Lung (tissue), 11 donors: ENCODE measurements at regions not wholly inside any gene's neighbourhood (a gene's known extent, or its start where the extent isn't known, plus 50 kb on each side); places are given as distances from the start of the nearest gene placed in this dataset.
A peak's percentile ranks its signal among the peaks of the same experiment; 100 is the strongest.

Experiments used
- ATAC-seq: fragments of 200-7000 bp; cut with Tn5 transposase; one replicate; pipeline ENCODE4 v1.9.1; 2020; ENCODE audit warnings: moderate number of reproducible peaks; ENCODE audit not compliant: insufficient read depth, low FRiP score
- DNase-seq, 3 donors: peaks; one replicate each; pipeline ENCODE4 v3.0.0-alpha.2; 2013 to 2017
- H3K27ac ChIP-seq, 2 donors: one replicate each; pipeline ENCODE4 v1.5.1; 2013; ENCODE audit warnings: mild to moderate bottlenecking in 2 of 2, moderate library complexity in 2 of 2, control low read depth in 1 of 2, inconsistent platforms in 1 of 2, low read depth in 1 of 2, low read length in 1 of 2
- H3K27me3 ChIP-seq, 3 donors: one replicate each; pipeline ENCODE4 v1.5.1; 2013; ENCODE audit warnings: low read length in 2 of 3; ENCODE audit not compliant: control insufficient read depth in 3 of 3, insufficient read depth in 3 of 3
- H3K36me3 ChIP-seq, 4 donors: one replicate each; pipeline ENCODE4 v1.5.1; 2013; ENCODE audit warnings: low read length in 4 of 4, mild to moderate bottlenecking in 1 of 4, moderate library complexity in 1 of 4; ENCODE audit not compliant: control insufficient read depth in 4 of 4, insufficient read depth in 4 of 4
- H3K4me1 ChIP-seq, 5 donors: one replicate each; pipeline ENCODE4 v1.5.1; 2013; ENCODE audit warnings: low read length in 5 of 5, mild to moderate bottlenecking in 2 of 5, moderate library complexity in 1 of 5; ENCODE audit not compliant: control insufficient read depth in 5 of 5, insufficient read depth in 5 of 5
- H3K4me3 ChIP-seq: one replicate; pipeline ENCODE4 v1.5.1; 2013; ENCODE audit warnings: mild to moderate bottlenecking, control low read depth, moderate library complexity
- H3K9ac ChIP-seq, 2 donors: one replicate each; pipeline ENCODE4 v1.5.1; 2013; ENCODE audit warnings: low read length in 2 of 2, control low read depth in 1 of 2; ENCODE audit not compliant: insufficient read depth in 1 of 2
- H3K9me3 ChIP-seq, 4 donors: one replicate each; pipeline ENCODE4 v1.5.1; 2013; ENCODE audit warnings: low read length in 3 of 4, mild to moderate bottlenecking in 1 of 4, moderate library complexity in 1 of 4; ENCODE audit not compliant: control insufficient read depth in 4 of 4, insufficient read depth in 3 of 4
- WGBS, 2 donors: extraction: QIAGEN DNeasy Blood & Tissue Kit; methylation state at CpG; one replicate each; pipeline ENCODE4 v1.1.7; 2013; 5-methylcytosine and 5-hydroxymethylcytosine counted together
- TF ChIP-seq, protein P1 (sequence below): IDR thresholded peaks from 2 replicates; pipeline ENCODE4 v1.5.1; 2012; ENCODE audit warnings: mild to moderate bottlenecking; ENCODE audit errors: control extremely low read depth, extremely low read depth
- donor health status: control.
- donor health status: control.
- donor health status: Bipolar disorder and iron deficiency.
- donor health status: healthy.
- donor health status: DM: yes; HTN: yes; CAD: no.

DNA sequence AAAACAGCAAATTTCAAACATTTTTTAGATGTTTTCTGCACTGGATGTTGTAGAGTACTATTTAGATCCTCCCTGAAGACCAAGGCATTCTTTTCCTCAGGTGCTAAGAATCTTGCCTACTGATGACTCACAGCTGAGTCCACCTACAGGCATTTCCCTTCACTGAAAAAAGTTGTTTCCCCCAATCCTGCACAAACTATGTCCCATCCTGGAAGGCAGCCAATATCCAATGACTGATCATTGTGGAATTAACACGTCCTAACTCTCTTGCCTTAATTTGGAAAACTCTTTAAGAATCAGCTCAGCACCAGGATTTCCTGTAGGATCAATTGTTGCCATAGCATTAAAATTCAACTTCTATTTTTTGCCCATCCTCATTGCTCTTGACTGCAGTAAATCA, 268.4 kb upstream of the IRAK1BP1 start:
- H3K27me3 ChIP-seq, result no peaks in the 10 kb centered on the region
- no peaks in the 10 kb centered on the region for H3K36me3 ChIP-seq
- no peak overlapping the region for H3K27ac ChIP-seq
- H3K9ac ChIP-seq, result no peak overlapping the region
- ATAC-seq (no peak), DNase-seq (peak in 1 of 3 donors; percentile 0)
- TF ChIP-seq, protein P1, sequence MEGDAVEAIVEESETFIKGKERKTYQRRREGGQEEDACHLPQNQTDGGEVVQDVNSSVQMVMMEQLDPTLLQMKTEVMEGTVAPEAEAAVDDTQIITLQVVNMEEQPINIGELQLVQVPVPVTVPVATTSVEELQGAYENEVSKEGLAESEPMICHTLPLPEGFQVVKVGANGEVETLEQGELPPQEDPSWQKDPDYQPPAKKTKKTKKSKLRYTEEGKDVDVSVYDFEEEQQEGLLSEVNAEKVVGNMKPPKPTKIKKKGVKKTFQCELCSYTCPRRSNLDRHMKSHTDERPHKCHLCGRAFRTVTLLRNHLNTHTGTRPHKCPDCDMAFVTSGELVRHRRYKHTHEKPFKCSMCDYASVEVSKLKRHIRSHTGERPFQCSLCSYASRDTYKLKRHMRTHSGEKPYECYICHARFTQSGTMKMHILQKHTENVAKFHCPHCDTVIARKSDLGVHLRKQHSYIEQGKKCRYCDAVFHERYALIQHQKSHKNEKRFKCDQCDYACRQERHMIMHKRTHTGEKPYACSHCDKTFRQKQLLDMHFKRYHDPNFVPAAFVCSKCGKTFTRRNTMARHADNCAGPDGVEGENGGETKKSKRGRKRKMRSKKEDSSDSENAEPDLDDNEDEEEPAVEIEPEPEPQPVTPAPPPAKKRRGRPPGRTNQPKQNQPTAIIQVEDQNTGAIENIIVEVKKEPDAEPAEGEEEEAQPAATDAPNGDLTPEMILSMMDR, result no peak
- H3K9me3 ChIP-seq, result peaks cover 0 to 3% (median 0%) of the 10 kb centered on the region in 4 donors
- no peaks in the 10 kb centered on the region for H3K4me1 ChIP-seq
- no peak overlapping the region for H3K4me3 ChIP-seq
- WGBS, 2 donors, result 41 to 64% methylated on average over 1 of the region's 1 CpG

DNA sequence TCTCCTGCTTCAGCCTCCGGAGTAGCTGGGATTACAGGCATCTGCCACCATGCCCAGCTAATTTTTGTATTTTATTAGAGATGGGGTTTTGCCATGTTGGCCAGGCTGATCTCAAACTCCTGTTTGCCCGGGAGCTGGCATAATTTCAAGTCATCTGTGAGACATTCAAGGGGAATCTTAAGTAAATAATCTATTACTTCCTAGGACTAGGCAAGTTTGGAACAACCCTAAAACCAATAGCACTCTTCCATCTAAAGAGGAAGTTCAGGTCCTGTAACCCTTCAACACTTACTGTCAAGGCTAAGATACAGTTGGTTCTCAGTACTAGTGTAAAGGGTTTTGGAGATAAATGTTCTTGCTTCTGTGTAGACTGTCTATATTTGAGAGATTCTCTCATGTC, 267.8 kb upstream of the IRAK1BP1 start:
- 85 to 87% methylated on average over 2 of the region's 2 CpGs for WGBS, 2 donors
- no peak for ATAC-seq

DNA sequence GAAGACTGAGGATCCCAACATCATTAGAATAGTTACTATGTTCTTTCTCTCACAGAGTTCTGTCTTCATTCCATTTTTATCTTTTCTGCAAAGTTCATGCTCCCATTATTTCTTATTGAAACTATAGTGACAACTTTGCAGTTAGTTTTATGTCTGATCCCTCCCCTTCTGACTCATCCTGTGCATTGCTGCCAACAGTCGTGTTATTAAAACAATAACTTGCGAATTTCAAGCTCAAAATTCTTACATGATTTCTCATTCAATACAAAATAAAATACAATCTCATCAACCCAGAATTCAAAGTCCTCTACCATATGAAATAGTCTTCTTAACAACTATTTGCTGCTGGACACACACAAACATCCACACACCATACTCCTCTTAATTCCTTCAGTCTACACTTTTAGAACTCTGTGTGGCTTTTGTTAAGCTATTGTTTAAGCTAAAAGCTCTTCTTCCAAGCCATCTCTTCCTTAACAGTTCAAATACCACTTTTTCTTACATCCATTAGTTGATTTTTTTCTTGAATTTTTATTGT, 261.4 kb upstream of the IRAK1BP1 start:
- 61 to 93% methylated on average over 2 of the region's 2 CpGs for WGBS, 2 donors

More for the DNA sequence above, 267.8 kb upstream of the IRAK1BP1 start:
- DNase-seq, result no peak
- TF ChIP-seq, protein P1, result no peak
- Histone ChIP-seq H3K4me1 (no peaks in the 10 kb centered on the region), H3K36me3 (no peaks in the 10 kb centered on the region), H3K27me3 (no peaks in the 10 kb centered on the region), H3K9ac (no peak overlapping the region), H3K27ac (no peak overlapping the region), H3K4me3 (no peak overlapping the region), H3K9me3 (peaks cover 0 to 3% (median 0%) of the 10 kb centered on the region in 4 donors)

More for the DNA sequence above, 261.4 kb upstream of the IRAK1BP1 start:
- H3K27me3 ChIP-seq, result no peaks in the 10 kb centered on the region
- DNase-seq (peak in 1 of 3 donors; percentile 2), ATAC-seq (no peak)
- no peak overlapping the region for H3K4me3 ChIP-seq
- H3K9me3 ChIP-seq, result no peaks in the 10 kb centered on the region
- H3K9ac ChIP-seq, result no peak overlapping the region
- TF ChIP-seq, protein P1, result no peak
- H3K27ac ChIP-seq, result no peak overlapping the region
- no peaks in the 10 kb centered on the region for H3K36me3 ChIP-seq
- H3K4me1 ChIP-seq, result no peaks in the 10 kb centered on the region
